Lung (tissue), 11 donors: ENCODE measurements at regions not wholly inside any gene's neighbourhood (a gene's known extent, or its start where the extent isn't known, plus 50 kb on each side); places are given as distances from the start of the nearest gene placed in this dataset.
"Not testable (repeated sequence)": the region's sequence is repeated elsewhere in the genome, so short reads cannot be mapped to it uniquely, and the experiment has no call there.

ENCODE experiments used
- ATAC-seq: fragments of 200-7000 bp; cut with Tn5 transposase; one replicate; pipeline ENCODE4 v1.9.1; 2020; ENCODE audit warnings: moderate number of reproducible peaks; ENCODE audit not compliant: insufficient read depth, low FRiP score
- DNase-seq, 3 donors: peaks; one replicate each; pipeline ENCODE4 v3.0.0-alpha.2; 2013 to 2017
- H3K27ac ChIP-seq, 2 donors: one replicate each; pipeline ENCODE4 v1.5.1; 2013; ENCODE audit warnings: mild to moderate bottlenecking in 2 of 2, moderate library complexity in 2 of 2, control low read depth in 1 of 2, inconsistent platforms in 1 of 2, low read depth in 1 of 2, low read length in 1 of 2
- H3K27me3 ChIP-seq, 3 donors: one replicate each; pipeline ENCODE4 v1.5.1; 2013; ENCODE audit warnings: low read length in 2 of 3; ENCODE audit not compliant: control insufficient read depth in 3 of 3, insufficient read depth in 3 of 3
- H3K36me3 ChIP-seq, 4 donors: one replicate each; pipeline ENCODE4 v1.5.1; 2013; ENCODE audit warnings: low read length in 4 of 4, mild to moderate bottlenecking in 1 of 4, moderate library complexity in 1 of 4; ENCODE audit not compliant: control insufficient read depth in 4 of 4, insufficient read depth in 4 of 4
- H3K4me1 ChIP-seq, 5 donors: one replicate each; pipeline ENCODE4 v1.5.1; 2013; ENCODE audit warnings: low read length in 5 of 5, mild to moderate bottlenecking in 2 of 5, moderate library complexity in 1 of 5; ENCODE audit not compliant: control insufficient read depth in 5 of 5, insufficient read depth in 5 of 5
- H3K4me3 ChIP-seq: one replicate; pipeline ENCODE4 v1.5.1; 2013; ENCODE audit warnings: mild to moderate bottlenecking, control low read depth, moderate library complexity
- H3K9ac ChIP-seq, 2 donors: one replicate each; pipeline ENCODE4 v1.5.1; 2013; ENCODE audit warnings: low read length in 2 of 2, control low read depth in 1 of 2; ENCODE audit not compliant: insufficient read depth in 1 of 2
- H3K9me3 ChIP-seq, 4 donors: one replicate each; pipeline ENCODE4 v1.5.1; 2013; ENCODE audit warnings: low read length in 3 of 4, mild to moderate bottlenecking in 1 of 4, moderate library complexity in 1 of 4; ENCODE audit not compliant: control insufficient read depth in 4 of 4, insufficient read depth in 3 of 4
- WGBS, 2 donors: extraction: QIAGEN DNeasy Blood & Tissue Kit; methylation state at CpG; one replicate each; pipeline ENCODE4 v1.1.7; 2013; 5-methylcytosine and 5-hydroxymethylcytosine counted together
- TF ChIP-seq, protein P1 (sequence below): IDR thresholded peaks from 2 replicates; pipeline ENCODE4 v1.5.1; 2012; ENCODE audit warnings: mild to moderate bottlenecking; ENCODE audit errors: control extremely low read depth, extremely low read depth
- donor health status: control.
- donor health status: control.
- donor health status: Bipolar disorder and iron deficiency.
- donor health status: healthy.
- donor health status: DM: yes; HTN: yes; CAD: no.

DNA sequence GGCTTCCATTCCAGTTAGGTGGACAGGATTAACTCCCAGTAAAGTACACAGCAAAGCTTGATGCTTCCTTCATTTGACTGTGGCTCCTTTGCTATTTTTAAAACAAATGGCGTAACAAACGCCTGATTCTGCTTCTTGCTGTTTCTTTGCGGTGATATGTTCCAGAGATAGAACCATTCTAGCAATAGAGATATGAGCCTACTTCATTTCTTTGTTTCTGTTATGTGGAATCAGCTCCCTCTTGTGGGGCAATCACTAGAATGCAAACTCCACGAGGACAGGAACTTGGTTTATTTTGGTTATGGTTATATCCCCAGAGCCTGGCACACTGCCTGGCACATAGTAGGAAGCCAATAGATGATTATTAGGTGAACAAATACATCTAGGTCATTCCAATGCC is 122.6 kb upstream of the SLC6A11 start:
- WGBS, 2 donors = 54 to 64% methylated on average over 4 of the region's 4 CpGs
- TF ChIP-seq, protein P1, sequence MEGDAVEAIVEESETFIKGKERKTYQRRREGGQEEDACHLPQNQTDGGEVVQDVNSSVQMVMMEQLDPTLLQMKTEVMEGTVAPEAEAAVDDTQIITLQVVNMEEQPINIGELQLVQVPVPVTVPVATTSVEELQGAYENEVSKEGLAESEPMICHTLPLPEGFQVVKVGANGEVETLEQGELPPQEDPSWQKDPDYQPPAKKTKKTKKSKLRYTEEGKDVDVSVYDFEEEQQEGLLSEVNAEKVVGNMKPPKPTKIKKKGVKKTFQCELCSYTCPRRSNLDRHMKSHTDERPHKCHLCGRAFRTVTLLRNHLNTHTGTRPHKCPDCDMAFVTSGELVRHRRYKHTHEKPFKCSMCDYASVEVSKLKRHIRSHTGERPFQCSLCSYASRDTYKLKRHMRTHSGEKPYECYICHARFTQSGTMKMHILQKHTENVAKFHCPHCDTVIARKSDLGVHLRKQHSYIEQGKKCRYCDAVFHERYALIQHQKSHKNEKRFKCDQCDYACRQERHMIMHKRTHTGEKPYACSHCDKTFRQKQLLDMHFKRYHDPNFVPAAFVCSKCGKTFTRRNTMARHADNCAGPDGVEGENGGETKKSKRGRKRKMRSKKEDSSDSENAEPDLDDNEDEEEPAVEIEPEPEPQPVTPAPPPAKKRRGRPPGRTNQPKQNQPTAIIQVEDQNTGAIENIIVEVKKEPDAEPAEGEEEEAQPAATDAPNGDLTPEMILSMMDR = no peak
- Histone ChIP-seq H3K36me3 (no peaks in the 10 kb centered on the region), H3K4me1 (no peaks in the 10 kb centered on the region), H3K9ac (no peak overlapping the region), H3K27ac (no peak overlapping the region), H3K9me3 (no peaks in the 10 kb centered on the region), H3K27me3 (peaks cover 0 to 5% (median 2%) of the 10 kb centered on the region in 3 donors), H3K4me3 (no peak overlapping the region)
- DNase-seq (no peak), ATAC-seq (no peak)

DNA sequence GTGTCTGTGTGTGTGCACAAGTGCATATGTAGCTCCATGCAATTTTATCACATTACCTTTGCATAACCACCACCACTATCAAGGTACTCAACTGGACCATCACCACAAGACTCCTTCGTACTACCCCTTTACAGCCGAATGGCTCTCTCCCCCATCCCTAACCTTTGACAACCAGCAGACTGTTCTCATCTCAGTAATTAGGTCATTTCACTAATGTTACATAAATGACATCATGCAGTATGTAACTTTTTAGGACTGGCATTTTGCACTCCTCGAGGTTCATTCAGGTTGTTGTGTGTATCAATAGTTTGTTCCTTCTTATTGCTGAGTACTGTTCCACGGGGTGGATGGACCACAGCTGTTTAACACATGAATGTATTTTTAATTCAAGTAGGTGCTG is 121.8 kb upstream of the SLC6A11 start:
- WGBS, 2 donors = 80 to 84% methylated on average over 4 of the region's 4 CpGs
- no peak for DNase-seq
- H3K9ac ChIP-seq = no peak overlapping the region
- no peaks in the 10 kb centered on the region for H3K4me1 ChIP-seq
- TF ChIP-seq, protein P1 = no peak
- no peak overlapping the region for H3K27ac ChIP-seq
- H3K36me3 ChIP-seq = no peaks in the 10 kb centered on the region
- H3K9me3 ChIP-seq = no peaks in the 10 kb centered on the region
- peaks cover 0 to 5% (median 2%) of the 10 kb centered on the region in 3 donors for H3K27me3 ChIP-seq
- ATAC-seq = no peak
- no peak overlapping the region for H3K4me3 ChIP-seq

DNA sequence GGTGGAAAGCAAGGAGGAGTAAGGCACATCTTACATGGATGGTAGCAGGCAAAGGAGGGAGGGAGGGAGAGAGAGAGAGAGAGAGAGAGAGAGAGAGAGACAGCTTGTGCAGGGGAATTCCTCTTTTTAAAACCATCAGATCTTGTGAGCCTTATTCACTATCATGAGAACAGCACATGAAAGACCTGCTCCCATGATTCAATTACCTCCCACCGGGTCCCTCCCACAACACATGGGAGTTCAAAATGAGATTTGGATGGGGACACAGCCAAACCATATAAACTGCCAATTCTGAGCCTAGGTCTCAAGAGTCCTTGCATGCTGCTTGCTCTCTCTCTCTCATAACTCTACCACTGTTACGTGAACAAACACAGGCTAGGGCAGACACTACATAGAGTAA is 120.8 kb upstream of the SLC6A11 start:
- H3K9ac ChIP-seq, H3K4me3 ChIP-seq, DNase-seq, H3K4me1 ChIP-seq, ATAC-seq, H3K36me3 ChIP-seq, H3K27me3 ChIP-seq, H3K27ac ChIP-seq, H3K9me3 ChIP-seq: not testable (repeated sequence)
- 72 to 78% methylated on average over 2 of the region's 2 CpGs for WGBS, 2 donors

DNA sequence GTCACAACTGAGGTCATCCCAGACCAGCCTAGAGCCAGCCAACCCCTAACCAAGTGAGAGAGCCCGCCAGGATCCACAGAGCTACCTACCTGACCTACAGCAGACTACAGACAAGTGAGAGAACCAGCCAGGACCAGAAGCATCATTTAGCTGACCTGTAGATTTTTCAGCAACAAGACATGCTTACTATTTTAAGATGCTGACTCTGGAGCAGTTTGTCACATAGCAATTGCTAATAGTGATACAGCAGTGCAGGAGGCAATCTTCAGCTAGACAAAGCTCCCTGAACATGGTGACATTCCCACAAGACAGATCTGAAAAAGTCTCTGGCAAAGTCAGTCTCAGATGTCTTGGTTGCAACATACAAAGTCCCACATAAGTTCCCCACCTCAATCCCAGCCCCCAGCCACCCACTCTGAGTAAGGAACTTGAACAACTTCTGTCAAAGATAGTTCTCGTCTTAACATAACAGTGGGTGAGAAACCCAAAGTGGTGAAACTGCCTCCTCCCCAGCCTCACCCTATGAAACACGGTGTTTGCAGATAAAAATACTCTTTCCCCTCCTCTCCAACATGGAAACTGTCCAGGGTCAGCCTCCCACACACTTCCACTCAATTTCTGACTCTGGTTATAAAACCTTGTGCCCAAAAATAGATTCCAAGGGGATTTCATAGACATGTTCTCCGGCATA is 120.3 kb upstream of the SLC6A11 start:
- Histone ChIP-seq H3K9ac (no peak overlapping the region), H3K4me3 (no peak overlapping the region), H3K36me3 (no peaks in the 10 kb centered on the region), H3K9me3 (no peaks in the 10 kb centered on the region), H3K27me3 (peaks cover 0 to 7% (median 2%) of the 10 kb centered on the region in 3 donors), H3K4me1 (no peaks in the 10 kb centered on the region), H3K27ac (no peak overlapping the region)
- 54 to 60% methylated on average over 4 of the region's 4 CpGs for WGBS, 2 donors
- TF ChIP-seq, protein P1 = no peak
- DNase-seq (no peak), ATAC-seq (no peak)
